ENCODE measurements at regions not wholly inside any gene's neighbourhood (a gene's known extent, or its start where the extent isn't known, plus 50 kb on each side); places are given as distances from the start of the nearest gene placed in this dataset.

DNA sequence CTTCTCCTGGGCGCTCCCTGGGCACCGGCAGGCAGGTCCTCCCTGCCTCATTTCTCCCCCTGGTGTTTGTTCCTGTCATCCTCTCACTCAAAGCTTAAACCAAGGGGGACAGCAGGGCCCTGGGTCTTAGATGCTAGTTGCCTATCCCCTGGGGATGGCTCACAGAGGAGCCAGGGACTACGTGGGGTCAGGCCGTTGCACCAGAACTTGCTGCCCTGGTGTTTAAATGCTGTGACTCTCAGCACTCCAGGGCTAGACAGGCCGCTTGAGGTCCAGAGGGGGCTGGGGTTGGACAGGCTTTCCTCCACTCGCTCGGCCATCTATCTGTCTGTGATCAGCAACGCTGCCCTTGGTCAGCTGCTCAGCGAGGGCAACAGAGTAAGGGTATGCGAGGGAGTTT is 340.3 kb downstream of the CXCL12 start:
- Histone ChIP-seq H3K4me3 (ENCODE audit: low read length) (no peak overlapping the region), H3K36me3 (ENCODE audit: control insufficient read depth, insufficient read depth, low read length, severe bottlenecking) (no peaks in the 10 kb centered on the region), H3K4me1 (ENCODE audit: control insufficient read depth, insufficient read depth, low read length) (peaks cover 8% of the 10 kb centered on the region), H3K9me3 (ENCODE audit: control insufficient read depth, low read length) (peaks cover 5% of the 10 kb centered on the region), H3K9ac (ENCODE audit: low read length) (no peak overlapping the region), H3K27me3 (replicated peaks; ENCODE audit: control insufficient read depth, insufficient read depth, low read length) (peaks cover 8% of the 10 kb centered on the region)
- no peak for DNase-seq (ENCODE audit: low read depth)

- peaks cover 8% of the 10 kb centered on the region for H3K4me1 ChIP-seq (ENCODE audit: control insufficient read depth, insufficient read depth, low read length)
- no peak overlapping the region for H3K4me3 ChIP-seq (ENCODE audit: low read length)
- no peaks in the 10 kb centered on the region for H3K36me3 ChIP-seq (ENCODE audit: control insufficient read depth, insufficient read depth, low read length, severe bottlenecking)
- DNase-seq (ENCODE audit: low read depth): no peak
- H3K27me3 ChIP-seq (replicated peaks; ENCODE audit: control insufficient read depth, insufficient read depth, low read length): peaks cover 8% of the 10 kb centered on the region
- peaks cover 5% of the 10 kb centered on the region for H3K9me3 ChIP-seq (ENCODE audit: control insufficient read depth, low read length)
- no peak overlapping the region for H3K9ac ChIP-seq (ENCODE audit: low read length)
Observed at GRCh38 chr10:44043646-44044375, 341.1 kb downstream of the CXCL12 start.

GRCh38 chr10:44042926-44043602 is 341.8 kb downstream of the CXCL12 start:
- Histone ChIP-seq H3K36me3 (ENCODE audit: control insufficient read depth, insufficient read depth, low read length, severe bottlenecking) (no peaks in the 10 kb centered on the region), H3K4me1 (ENCODE audit: control insufficient read depth, insufficient read depth, low read length) (peaks cover 8% of the 10 kb centered on the region), H3K9me3 (ENCODE audit: control insufficient read depth, low read length) (peaks cover 5% of the 10 kb centered on the region), H3K4me3 (ENCODE audit: low read length) (no peak overlapping the region), H3K9ac (ENCODE audit: low read length) (no peak overlapping the region), H3K27me3 (replicated peaks; ENCODE audit: control insufficient read depth, insufficient read depth, low read length) (peaks cover 8% of the 10 kb centered on the region)
- DNase-seq (ENCODE audit: low read depth): no peak

DNA sequence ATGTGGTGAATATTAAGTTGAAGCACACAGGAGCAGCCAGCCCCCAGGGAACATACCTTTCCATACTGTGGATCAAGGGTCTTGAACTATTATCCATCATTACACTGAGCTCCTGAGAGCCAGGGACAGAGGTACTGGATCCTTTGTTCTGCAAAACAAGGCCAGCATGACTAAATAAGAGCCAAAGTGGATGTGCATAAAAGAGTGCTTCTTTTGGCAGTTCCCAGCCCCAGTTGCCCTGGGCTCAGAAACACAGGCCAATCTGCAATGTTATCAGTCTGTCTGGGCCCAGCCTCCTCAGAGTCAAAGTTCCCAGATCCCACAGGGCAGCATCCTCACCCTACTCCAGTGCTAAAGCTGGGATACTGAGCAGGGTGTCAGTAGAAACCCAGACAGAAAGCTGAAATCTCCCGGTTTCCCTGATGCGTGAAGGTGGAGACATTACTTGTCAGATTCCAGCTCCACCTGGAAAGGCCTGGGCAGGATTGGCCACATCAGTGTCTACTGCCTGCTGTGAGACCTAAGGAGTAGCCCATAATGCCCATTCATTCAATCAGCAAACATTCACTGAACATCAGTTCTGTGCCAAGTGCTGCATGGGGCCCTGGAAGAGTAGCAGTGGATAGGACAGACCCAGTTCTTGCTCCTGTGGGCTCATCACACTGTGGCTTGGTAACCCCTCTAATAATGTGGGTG is 342.7 kb downstream of the CXCL12 start:
- Histone ChIP-seq H3K9ac (ENCODE audit: low read length) (no peak overlapping the region), H3K36me3 (ENCODE audit: control insufficient read depth, insufficient read depth, low read length, severe bottlenecking) (no peaks in the 10 kb centered on the region), H3K27me3 (replicated peaks; ENCODE audit: control insufficient read depth, insufficient read depth, low read length) (peaks cover 8% of the 10 kb centered on the region), H3K4me1 (ENCODE audit: control insufficient read depth, insufficient read depth, low read length) (peaks cover 8% of the 10 kb centered on the region), H3K4me3 (ENCODE audit: low read length) (no peak overlapping the region), H3K9me3 (ENCODE audit: control insufficient read depth, low read length) (peaks cover 5% of the 10 kb centered on the region)
- no peak for DNase-seq (ENCODE audit: low read depth)

DNA sequence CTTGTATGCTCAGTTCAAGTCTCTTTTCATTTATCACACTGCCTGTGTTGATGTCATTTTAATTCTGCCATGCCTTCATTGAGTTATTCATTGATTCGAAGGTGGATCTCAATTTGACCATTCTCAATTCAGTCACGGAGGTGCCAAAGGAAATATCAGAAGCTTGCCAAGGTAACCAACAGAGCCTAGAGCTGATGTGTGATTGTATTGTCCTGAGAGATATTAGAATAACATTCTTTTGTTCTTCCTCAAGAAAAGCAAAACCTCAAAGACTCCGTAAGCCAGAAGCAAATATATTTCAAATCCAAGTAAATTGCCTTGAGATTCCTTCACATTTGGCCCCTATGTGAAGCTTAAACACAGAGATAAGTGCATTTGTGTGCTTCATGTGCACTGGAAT is 345.3 kb downstream of the CXCL12 start:
- no peaks in the 10 kb centered on the region for H3K27me3 ChIP-seq (replicated peaks; ENCODE audit: control insufficient read depth, insufficient read depth, low read length)
- H3K36me3 ChIP-seq (ENCODE audit: control insufficient read depth, insufficient read depth, low read length, severe bottlenecking): no peaks in the 10 kb centered on the region
- no peak overlapping the region for H3K9ac ChIP-seq (ENCODE audit: low read length)
- no peak for DNase-seq (ENCODE audit: low read depth)
- H3K4me1 ChIP-seq (ENCODE audit: control insufficient read depth, insufficient read depth, low read length): peaks cover 12% of the 10 kb centered on the region
- no peak overlapping the region for H3K4me3 ChIP-seq (ENCODE audit: low read length)
- H3K9me3 ChIP-seq (ENCODE audit: control insufficient read depth, low read length): peaks cover 5% of the 10 kb centered on the region

GRCh38 chr10:44036425-44036824 is 348.5 kb downstream of the CXCL12 start:
- Histone ChIP-seq H3K4me1 (ENCODE audit: control insufficient read depth, insufficient read depth, low read length) (peaks cover 30% of the 10 kb centered on the region), H3K36me3 (ENCODE audit: control insufficient read depth, insufficient read depth, low read length, severe bottlenecking) (no peaks in the 10 kb centered on the region), H3K9ac (ENCODE audit: low read length) (no peak overlapping the region), H3K4me3 (ENCODE audit: low read length) (no peak overlapping the region), H3K27me3 (replicated peaks; ENCODE audit: control insufficient read depth, insufficient read depth, low read length) (no peaks in the 10 kb centered on the region), H3K9me3 (ENCODE audit: control insufficient read depth, low read length) (peaks cover 5% of the 10 kb centered on the region)
- DNase-seq (ENCODE audit: low read depth): no peak

DNA sequence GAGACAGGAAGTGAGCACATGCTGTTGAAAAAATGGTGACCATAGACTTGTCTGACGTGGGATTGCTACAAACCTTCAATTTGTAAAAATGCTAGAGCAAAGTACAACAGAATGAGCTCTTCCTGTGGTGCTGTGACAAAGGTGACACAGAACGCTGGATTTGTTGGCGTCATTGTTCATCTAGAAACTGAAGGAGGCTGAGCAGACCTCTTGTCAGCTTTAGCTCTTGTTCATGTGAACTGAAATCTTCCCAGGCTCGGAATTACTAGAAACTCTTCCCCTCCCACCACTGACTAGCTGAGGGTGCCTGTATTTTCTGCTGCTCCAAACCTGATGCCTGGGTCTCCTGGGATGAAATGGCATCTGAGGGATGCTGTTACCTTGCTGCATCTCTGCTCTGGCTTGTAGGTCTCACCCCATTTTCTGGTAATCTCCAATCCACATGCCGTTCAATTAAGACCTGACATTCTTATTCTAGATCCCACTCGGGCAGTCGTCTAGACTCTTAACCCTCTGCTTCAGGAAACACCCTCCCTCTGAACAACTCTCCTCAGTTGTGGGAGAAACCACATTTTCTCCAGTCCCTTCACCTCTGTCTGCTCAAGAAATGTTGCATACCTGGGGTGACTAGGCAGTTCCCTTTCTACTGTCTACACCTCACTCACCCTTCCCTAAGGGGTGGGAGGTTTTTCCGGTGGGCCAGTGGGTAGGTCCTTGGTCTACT is 349.3 kb downstream of the CXCL12 start:
- no peaks in the 10 kb centered on the region for H3K36me3 ChIP-seq (ENCODE audit: control insufficient read depth, insufficient read depth, low read length, severe bottlenecking)
- H3K4me1 ChIP-seq (ENCODE audit: control insufficient read depth, insufficient read depth, low read length): peaks cover 36% of the 10 kb centered on the region
- peaks cover under 1% of the 10 kb centered on the region for H3K9me3 ChIP-seq (ENCODE audit: control insufficient read depth, low read length)
- no peaks in the 10 kb centered on the region for H3K27me3 ChIP-seq (replicated peaks; ENCODE audit: control insufficient read depth, insufficient read depth, low read length)
- DNase-seq (ENCODE audit: low read depth): no peak
- no peak overlapping the region for H3K4me3 ChIP-seq (ENCODE audit: low read length)
- H3K9ac ChIP-seq (ENCODE audit: low read length): no peak overlapping the region

- Histone ChIP-seq H3K4me3 (ENCODE audit: low read length) (no peak overlapping the region), H3K27me3 (replicated peaks; ENCODE audit: control insufficient read depth, insufficient read depth, low read length) (no peaks in the 10 kb centered on the region), H3K9me3 (ENCODE audit: control insufficient read depth, low read length) (no peaks in the 10 kb centered on the region), H3K9ac (ENCODE audit: low read length) (no peak overlapping the region), H3K4me1 (ENCODE audit: control insufficient read depth, insufficient read depth, low read length) (peaks cover 41% of the 10 kb centered on the region), H3K36me3 (ENCODE audit: control insufficient read depth, insufficient read depth, low read length, severe bottlenecking) (no peaks in the 10 kb centered on the region)
- no peak for DNase-seq (ENCODE audit: low read depth)
Observed at GRCh38 chr10:44034946-44035345, 350.0 kb downstream of the CXCL12 start.

DNA sequence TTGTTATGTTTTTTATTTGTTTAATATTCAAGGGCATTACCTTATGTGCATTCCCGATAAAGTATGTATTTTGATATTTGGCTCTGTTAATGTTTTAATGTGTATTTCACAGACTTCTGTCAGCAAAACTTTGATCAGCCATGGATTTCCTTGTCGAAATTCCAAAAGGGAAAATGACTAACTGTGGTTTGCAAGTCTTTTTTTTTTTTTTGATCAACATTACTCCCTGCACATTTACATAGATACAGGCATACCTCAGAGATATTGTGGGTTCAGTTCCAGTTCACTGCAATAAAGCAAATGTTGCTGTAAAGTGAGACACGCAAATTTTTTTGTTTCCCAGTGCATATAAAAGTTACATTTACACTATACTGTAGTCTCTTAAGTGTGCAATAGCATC is 351.9 kb downstream of the CXCL12 start:
- Histone ChIP-seq H3K27me3 (replicated peaks; ENCODE audit: control insufficient read depth, insufficient read depth, low read length) (peaks cover 4% of the 10 kb centered on the region), H3K9ac (ENCODE audit: low read length) (no peak overlapping the region), H3K9me3 (ENCODE audit: control insufficient read depth, low read length) (no peaks in the 10 kb centered on the region), H3K4me1 (ENCODE audit: control insufficient read depth, insufficient read depth, low read length) (peaks cover 41% of the 10 kb centered on the region), H3K36me3 (ENCODE audit: control insufficient read depth, insufficient read depth, low read length, severe bottlenecking) (no peaks in the 10 kb centered on the region), H3K4me3 (ENCODE audit: low read length) (no peak overlapping the region)
- no peak for DNase-seq (ENCODE audit: low read depth)

- Histone ChIP-seq H3K9me3 (ENCODE audit: control insufficient read depth, low read length) (no peaks in the 10 kb centered on the region), H3K27me3 (replicated peaks; ENCODE audit: control insufficient read depth, insufficient read depth, low read length) (peaks cover 4% of the 10 kb centered on the region), H3K4me1 (ENCODE audit: control insufficient read depth, insufficient read depth, low read length) (peaks cover 41% of the 10 kb centered on the region), H3K4me3 (ENCODE audit: low read length) (peak overlapping the region; percentile 9), H3K9ac (ENCODE audit: low read length) (no peak overlapping the region), H3K36me3 (ENCODE audit: control insufficient read depth, insufficient read depth, low read length, severe bottlenecking) (no peaks in the 10 kb centered on the region)
- peak; percentile 64 for DNase-seq (ENCODE audit: low read depth)
Observed at GRCh38 chr10:44032216-44032615, 352.7 kb downstream of the CXCL12 start.

- Histone ChIP-seq H3K27me3 (replicated peaks; ENCODE audit: control insufficient read depth, insufficient read depth, low read length) (peaks cover 4% of the 10 kb centered on the region), H3K9me3 (ENCODE audit: control insufficient read depth, low read length) (no peaks in the 10 kb centered on the region), H3K4me3 (ENCODE audit: low read length) (no peak overlapping the region), H3K4me1 (ENCODE audit: control insufficient read depth, insufficient read depth, low read length) (peaks cover 29% of the 10 kb centered on the region), H3K36me3 (ENCODE audit: control insufficient read depth, insufficient read depth, low read length, severe bottlenecking) (no peaks in the 10 kb centered on the region), H3K9ac (ENCODE audit: low read length) (no peak overlapping the region)
- DNase-seq (ENCODE audit: low read depth): no peak
Observed at GRCh38 chr10:44030738-44031137, 354.2 kb downstream of the CXCL12 start.

Data from adipocyte (in vitro differentiated cells).